ENCODE measurements at regions not wholly inside any gene's neighbourhood (a gene's known extent, or its start where the extent isn't known, plus 50 kb on each side); places are given as distances from the start of the nearest gene placed in this dataset.

DNA sequence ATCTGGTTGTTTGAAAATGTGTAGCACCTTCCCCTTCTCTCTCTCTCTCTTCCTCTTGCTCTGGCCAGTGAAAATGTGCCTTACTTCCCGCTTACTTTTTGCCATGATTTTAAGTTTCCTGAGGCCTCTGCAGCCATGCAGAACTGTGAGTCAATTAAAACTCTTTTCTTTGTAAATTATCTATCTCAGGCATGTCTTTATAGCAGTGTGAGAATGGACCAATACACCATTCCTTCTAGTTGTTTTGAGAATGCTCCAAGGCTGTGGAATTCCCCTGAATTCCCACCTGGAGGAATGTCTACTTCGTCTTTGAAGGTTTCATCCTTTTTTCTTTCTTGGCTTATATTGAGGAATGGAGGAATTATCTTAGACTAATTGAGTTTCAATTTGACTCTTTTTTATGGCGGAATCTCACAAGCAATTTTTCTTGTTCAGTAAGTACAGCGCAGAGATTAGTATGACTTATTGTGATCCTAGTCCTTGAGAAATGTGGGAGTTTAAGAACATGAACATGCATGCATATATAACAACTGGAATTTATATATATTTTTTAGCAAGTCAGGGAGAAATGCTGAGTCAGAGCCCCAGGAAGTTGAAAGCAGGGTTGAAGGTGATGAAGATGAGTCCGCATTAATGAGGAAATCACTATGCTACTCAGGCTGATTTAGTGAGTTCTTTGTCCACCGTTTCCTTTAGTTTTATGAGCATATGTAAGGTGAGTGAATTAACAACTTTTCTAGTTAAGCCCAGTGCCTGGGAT is 488.1 kb upstream of the ADAMTS16 start:
- 55% methylated on average over 6 of the region's 6 CpGs for WGBS (ENCODE audit: insufficient coverage, low coverage, low lambda C conversion rate, missing lambda C conversion rate)
- Histone ChIP-seq H3K4me3 (no peak overlapping the region), H3K27ac (no peak overlapping the region), H3K9me3 (no peaks in the 10 kb centered on the region), H3K36me3 (no peaks in the 10 kb centered on the region), H3K27me3 (no peaks in the 10 kb centered on the region), H3K4me1 (no peaks in the 10 kb centered on the region)
- TF ChIP-seq, protein P1, sequence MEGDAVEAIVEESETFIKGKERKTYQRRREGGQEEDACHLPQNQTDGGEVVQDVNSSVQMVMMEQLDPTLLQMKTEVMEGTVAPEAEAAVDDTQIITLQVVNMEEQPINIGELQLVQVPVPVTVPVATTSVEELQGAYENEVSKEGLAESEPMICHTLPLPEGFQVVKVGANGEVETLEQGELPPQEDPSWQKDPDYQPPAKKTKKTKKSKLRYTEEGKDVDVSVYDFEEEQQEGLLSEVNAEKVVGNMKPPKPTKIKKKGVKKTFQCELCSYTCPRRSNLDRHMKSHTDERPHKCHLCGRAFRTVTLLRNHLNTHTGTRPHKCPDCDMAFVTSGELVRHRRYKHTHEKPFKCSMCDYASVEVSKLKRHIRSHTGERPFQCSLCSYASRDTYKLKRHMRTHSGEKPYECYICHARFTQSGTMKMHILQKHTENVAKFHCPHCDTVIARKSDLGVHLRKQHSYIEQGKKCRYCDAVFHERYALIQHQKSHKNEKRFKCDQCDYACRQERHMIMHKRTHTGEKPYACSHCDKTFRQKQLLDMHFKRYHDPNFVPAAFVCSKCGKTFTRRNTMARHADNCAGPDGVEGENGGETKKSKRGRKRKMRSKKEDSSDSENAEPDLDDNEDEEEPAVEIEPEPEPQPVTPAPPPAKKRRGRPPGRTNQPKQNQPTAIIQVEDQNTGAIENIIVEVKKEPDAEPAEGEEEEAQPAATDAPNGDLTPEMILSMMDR (IDR thresholded peaks at IDR 0.05): no peak
- TF ChIP-seq POLR2A (IDR thresholded peaks at IDR 0.05): no peak
- no peak for DNase-seq
- intact Hi-C loops (cut with DNase I): no loop called here
- ATAC-seq: no peak

DNA sequence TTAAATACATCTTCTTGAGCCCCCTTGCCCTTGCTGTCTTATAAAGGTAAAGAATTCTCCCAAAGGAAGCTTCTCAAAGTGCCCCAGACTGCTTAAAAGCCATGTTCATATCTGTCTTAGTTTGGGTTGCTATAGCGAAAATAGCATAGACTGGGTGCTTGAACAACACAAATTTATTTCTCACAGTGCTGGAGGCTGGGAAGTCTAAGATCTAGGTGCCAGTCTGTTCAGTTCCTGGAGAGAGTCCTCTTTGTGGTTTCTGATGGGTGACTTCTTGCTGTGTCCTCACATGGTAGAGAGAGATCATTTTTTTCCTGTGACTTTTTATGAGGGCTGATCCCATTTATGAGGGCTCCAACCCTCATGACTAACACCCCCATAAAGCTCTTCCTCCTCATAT is 486.7 kb upstream of the ADAMTS16 start:
- Histone ChIP-seq H3K4me1 (no peaks in the 10 kb centered on the region), H3K36me3 (no peaks in the 10 kb centered on the region), H3K27ac (no peak overlapping the region), H3K4me3 (no peak overlapping the region), H3K27me3 (no peaks in the 10 kb centered on the region), H3K9me3 (no peaks in the 10 kb centered on the region)
- ATAC-seq (no peak), DNase-seq (no peak)
- TF ChIP-seq POLR2A (IDR thresholded peaks at IDR 0.05): no peak
- intact Hi-C loops (cut with DNase I): no loop called here
- 43% methylated on average over 1 of the region's 1 CpG for WGBS (ENCODE audit: insufficient coverage, low coverage, low lambda C conversion rate, missing lambda C conversion rate)

DNA sequence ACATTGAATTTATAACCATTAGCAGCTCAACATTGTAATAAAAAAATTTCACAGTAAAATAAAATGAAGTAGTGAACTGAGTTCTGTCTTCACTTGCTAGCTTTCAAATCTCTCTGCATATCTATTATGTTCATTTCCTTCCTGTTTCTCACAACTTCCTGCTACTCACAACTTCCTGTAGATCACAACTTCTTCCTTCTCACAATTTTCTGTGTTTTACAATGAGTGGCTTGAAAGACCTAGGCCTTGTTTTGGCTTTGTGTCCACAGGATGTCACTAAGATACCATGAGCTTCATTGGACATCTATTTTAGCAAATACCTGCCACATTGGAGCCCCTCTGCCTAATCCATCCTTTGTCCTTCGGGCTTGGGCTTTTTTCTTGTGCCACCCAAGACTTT is 480.3 kb upstream of the ADAMTS16 start:
- Histone ChIP-seq H3K9me3 (no peaks in the 10 kb centered on the region), H3K36me3 (no peaks in the 10 kb centered on the region), H3K4me1 (no peaks in the 10 kb centered on the region), H3K4me3 (no peak overlapping the region), H3K27ac (no peak overlapping the region), H3K27me3 (no peaks in the 10 kb centered on the region)
- intact Hi-C loops (cut with DNase I): no loop called here
- 5% methylated on average over 1 of the region's 1 CpG for WGBS (ENCODE audit: insufficient coverage, low coverage, low lambda C conversion rate, missing lambda C conversion rate)
- ATAC-seq (peak in 3 of 4 donors; percentile 12 to 39 (median 25)), DNase-seq (no peak)
- TF ChIP-seq, protein P1 (IDR thresholded peaks at IDR 0.05): no peak
- TF ChIP-seq POLR2A (IDR thresholded peaks at IDR 0.05): no peak

DNA sequence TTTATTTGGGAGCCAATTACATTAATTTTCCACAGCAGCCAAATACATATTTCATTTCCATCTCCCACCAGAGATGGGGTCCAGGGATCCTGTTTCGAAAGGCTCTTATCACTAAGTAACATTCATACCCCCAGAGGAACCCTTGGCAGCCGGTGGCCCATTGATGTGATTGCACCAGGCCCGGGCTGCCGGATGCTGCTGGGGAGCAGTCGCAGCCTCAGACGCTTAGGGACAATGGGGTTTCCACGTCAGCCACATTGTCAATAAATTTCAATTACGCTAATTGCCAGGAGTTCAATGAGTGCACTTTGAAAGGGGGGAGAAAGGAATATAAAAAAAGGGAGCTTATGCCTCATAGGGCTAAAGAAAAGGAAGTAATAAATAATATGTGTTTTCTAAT is 478.8 kb upstream of the ADAMTS16 start:
- Histone ChIP-seq H3K9me3 (no peaks in the 10 kb centered on the region), H3K4me1 (no peaks in the 10 kb centered on the region), H3K36me3 (no peaks in the 10 kb centered on the region), H3K27ac (no peak overlapping the region), H3K27me3 (no peaks in the 10 kb centered on the region), H3K4me3 (no peak overlapping the region)
- 47% methylated on average over 8 of the region's 8 CpGs for WGBS (ENCODE audit: insufficient coverage, low coverage, low lambda C conversion rate, missing lambda C conversion rate)
- TF ChIP-seq, protein P1 (IDR thresholded peaks at IDR 0.05): no peak
- no peak for TF ChIP-seq POLR2A (IDR thresholded peaks at IDR 0.05)
- intact Hi-C loops (cut with DNase I): no loop called here
- DNase-seq (no peak), ATAC-seq (no peak)

DNA sequence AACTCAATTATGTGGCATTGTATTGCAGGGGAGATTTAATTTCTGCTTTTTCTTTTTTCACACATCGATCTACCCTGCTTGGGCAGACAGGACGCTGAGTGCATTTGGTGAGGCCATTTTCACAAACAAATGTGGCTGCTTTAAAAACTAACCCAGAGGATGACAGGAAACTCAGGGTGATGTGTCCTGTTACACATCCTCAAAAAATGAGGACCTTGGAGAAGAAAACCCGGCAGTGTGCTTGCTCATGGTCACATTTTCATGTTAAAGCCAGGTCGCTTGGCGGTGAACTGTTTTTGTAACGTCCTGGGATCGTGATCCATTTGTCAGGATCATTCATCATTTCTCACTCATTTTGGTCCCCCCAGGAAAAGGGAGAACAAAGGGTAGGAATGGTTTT is 478.3 kb upstream of the ADAMTS16 start:
- intact Hi-C loops (cut with DNase I): no loop called here
- no peaks in the 10 kb centered on the region for H3K9me3 ChIP-seq
- H3K36me3 ChIP-seq: no peaks in the 10 kb centered on the region
- H3K4me3 ChIP-seq: no peak overlapping the region
- ATAC-seq (no peak), DNase-seq (no peak)
- H3K4me1 ChIP-seq: no peaks in the 10 kb centered on the region
- no peak for TF ChIP-seq POLR2A (IDR thresholded peaks at IDR 0.05)
- TF ChIP-seq, protein P1 (IDR thresholded peaks at IDR 0.05): no peak
- no peak overlapping the region for H3K27ac ChIP-seq
- no peaks in the 10 kb centered on the region for H3K27me3 ChIP-seq
- WGBS (ENCODE audit: insufficient coverage, low coverage, low lambda C conversion rate, missing lambda C conversion rate): 52% methylated on average over 6 of the region's 7 CpGs
